Coronary artery (tissue), 2 donors: ENCODE measurements at regions not wholly inside any gene's neighbourhood (a gene's known extent, or its start where the extent isn't known, plus 50 kb on each side); places are given as distances from the start of the nearest gene placed in this dataset.

Experiments
- DNase-seq: peaks from one replicate; pipeline ENCODE4 v3.0.0-alpha.2; 2017; ENCODE audit warnings: low spot score
- H3K27ac ChIP-seq, 2 donors: fragments of 200-600 bp; sonication (generic); one replicate each; pipeline ENCODE4 v1.5.1; 2016 to 2019
- H3K4me3 ChIP-seq: fragments of 200-600 bp; sonication (generic); 2 replicates; pipeline ENCODE4 v1.5.1; 2016; ENCODE audit warnings: mild to moderate bottlenecking, moderate library complexity
- TF ChIP-seq, protein P1 (sequence below): fragments of 200-600 bp; sonication (generic); IDR thresholded peaks from one replicate; pipeline ENCODE4 v1.5.1; 2019; ENCODE audit warnings: antibody characterized with exemption

GRCh38 chr2:88826399-88826798 lies 134.9 kb downstream of the RPIA start:
- no peak overlapping the region for H3K27ac ChIP-seq

GRCh38 chr2:88827821-88828220 lies 136.3 kb downstream of the RPIA start:
- H3K4me3 ChIP-seq, result no peak overlapping the region
- peak overlapping the region in 1 of 2 donors; percentile 45 for H3K27ac ChIP-seq
- TF ChIP-seq, protein P1, sequence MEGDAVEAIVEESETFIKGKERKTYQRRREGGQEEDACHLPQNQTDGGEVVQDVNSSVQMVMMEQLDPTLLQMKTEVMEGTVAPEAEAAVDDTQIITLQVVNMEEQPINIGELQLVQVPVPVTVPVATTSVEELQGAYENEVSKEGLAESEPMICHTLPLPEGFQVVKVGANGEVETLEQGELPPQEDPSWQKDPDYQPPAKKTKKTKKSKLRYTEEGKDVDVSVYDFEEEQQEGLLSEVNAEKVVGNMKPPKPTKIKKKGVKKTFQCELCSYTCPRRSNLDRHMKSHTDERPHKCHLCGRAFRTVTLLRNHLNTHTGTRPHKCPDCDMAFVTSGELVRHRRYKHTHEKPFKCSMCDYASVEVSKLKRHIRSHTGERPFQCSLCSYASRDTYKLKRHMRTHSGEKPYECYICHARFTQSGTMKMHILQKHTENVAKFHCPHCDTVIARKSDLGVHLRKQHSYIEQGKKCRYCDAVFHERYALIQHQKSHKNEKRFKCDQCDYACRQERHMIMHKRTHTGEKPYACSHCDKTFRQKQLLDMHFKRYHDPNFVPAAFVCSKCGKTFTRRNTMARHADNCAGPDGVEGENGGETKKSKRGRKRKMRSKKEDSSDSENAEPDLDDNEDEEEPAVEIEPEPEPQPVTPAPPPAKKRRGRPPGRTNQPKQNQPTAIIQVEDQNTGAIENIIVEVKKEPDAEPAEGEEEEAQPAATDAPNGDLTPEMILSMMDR, result no peak
- DNase-seq, result no peak

More at GRCh38 chr2:88826399-88826798, 134.9 kb downstream of the RPIA start:
- H3K4me3 ChIP-seq, result no peak overlapping the region
- DNase-seq, result no peak
- TF ChIP-seq, protein P1, result no peak

- no peak overlapping the region for H3K4me3 ChIP-seq
- peak overlapping the region in 1 of 2 donors; percentile 45 for H3K27ac ChIP-seq
- TF ChIP-seq, protein P1, result no peak
- no peak for DNase-seq
Observed at GRCh38 chr2:88828397-88829137, 137.1 kb downstream of the RPIA start.

- no peak for DNase-seq
- H3K4me3 ChIP-seq, result no peak overlapping the region
- no peak overlapping the region for H3K27ac ChIP-seq
- TF ChIP-seq, protein P1, result no peak
Observed at GRCh38 chr2:88829607-88830463, 138.4 kb downstream of the RPIA start.

DNA sequence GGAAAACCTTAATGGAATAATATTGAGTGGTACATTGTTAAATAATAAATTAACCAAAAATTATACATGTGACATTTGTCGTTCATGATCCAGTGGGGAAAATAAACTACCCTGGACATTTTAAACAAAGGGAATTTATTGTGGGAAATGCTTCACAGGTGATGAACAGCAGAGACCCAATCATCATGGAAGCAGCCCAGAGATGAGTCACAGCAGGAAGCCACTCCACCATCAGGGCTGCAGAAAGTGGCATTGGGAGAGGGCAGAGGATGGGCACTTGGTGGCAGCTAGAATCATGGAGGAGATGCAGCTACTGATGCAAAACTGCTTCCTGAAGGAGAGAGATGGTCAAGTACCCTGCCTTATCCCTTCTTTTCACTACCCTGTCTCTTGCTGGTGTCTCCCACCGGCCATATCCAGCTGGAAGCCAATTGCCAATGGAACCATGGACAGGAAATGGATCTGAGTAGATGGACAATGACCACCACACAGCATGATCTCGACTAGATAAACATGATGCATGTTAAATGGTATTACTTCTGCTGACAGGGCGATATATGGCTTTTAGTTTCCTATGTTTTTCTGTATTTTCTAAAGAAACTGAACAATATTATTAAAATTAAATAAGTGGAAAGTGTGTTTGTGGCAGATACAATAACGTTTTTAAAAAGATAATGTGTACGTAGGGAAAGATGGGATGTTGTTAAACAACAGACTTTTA lies 139.8 kb downstream of the RPIA start:
- TF ChIP-seq, protein P1, result no peak
- no peak overlapping the region for H3K27ac ChIP-seq
- DNase-seq, result no peak
- H3K4me3 ChIP-seq, result no peak overlapping the region

DNA sequence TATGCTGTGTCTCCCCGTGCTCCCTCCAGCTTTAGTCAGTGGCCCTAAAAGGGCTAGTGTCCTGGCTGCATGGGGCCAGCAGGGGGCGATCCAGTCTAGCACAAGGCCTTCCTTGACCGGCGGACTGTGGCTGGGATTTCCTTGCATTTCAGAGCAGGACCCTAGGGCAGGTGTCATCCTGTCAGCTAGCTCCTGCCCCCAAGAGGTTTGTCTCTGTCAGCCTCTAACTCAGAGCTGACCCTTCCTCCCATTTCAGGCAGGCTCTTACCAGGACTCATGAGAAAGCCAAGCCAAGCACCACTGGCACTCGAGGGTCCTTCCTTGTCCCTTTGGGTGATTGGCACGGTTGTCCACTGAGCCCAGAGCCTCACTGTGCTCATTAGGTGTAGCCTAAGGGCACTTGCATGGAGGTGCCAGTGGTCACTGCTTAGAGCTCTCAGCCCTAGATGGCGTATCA lies 140.3 kb downstream of the RPIA start:
- H3K4me3 ChIP-seq, result no peak overlapping the region
- no peak overlapping the region for H3K27ac ChIP-seq
- no peak for DNase-seq
- TF ChIP-seq, protein P1, result no peak
